ENCODE measurements at regions not wholly inside any gene's neighbourhood (a gene's known extent, or its start where the extent isn't known, plus 50 kb on each side); places are given as distances from the start of the nearest gene placed in this dataset.

DNA sequence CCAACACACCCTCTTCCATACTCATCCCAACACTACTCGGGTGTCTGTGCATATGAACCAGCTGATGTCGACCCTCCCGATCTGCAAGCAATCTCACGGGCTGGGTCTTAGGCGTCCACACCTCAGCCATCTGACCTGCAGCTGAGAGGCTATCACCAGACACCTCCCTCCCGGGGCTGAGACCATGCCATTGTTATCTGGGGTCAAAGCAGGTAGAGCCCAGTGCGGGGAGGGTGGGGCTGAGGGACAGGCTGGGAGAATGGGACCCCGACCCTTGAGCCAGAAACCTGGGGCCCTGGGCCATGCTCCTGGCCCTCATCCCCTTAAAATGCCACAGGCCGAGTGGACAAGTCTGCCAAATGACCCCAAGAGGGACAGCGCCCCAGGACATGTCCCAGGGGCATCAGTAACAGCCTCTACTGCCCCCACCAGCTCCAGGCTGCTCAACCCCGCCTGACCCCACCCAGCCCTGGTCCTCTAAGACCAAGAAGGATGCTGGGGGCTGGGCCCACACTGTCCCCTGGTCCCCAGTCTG lies 146.7 kb upstream of the CST7 start:
- TF ChIP-seq, protein P1, sequence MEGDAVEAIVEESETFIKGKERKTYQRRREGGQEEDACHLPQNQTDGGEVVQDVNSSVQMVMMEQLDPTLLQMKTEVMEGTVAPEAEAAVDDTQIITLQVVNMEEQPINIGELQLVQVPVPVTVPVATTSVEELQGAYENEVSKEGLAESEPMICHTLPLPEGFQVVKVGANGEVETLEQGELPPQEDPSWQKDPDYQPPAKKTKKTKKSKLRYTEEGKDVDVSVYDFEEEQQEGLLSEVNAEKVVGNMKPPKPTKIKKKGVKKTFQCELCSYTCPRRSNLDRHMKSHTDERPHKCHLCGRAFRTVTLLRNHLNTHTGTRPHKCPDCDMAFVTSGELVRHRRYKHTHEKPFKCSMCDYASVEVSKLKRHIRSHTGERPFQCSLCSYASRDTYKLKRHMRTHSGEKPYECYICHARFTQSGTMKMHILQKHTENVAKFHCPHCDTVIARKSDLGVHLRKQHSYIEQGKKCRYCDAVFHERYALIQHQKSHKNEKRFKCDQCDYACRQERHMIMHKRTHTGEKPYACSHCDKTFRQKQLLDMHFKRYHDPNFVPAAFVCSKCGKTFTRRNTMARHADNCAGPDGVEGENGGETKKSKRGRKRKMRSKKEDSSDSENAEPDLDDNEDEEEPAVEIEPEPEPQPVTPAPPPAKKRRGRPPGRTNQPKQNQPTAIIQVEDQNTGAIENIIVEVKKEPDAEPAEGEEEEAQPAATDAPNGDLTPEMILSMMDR (IDR thresholded peaks at IDR 0.05): no peak
- TF ChIP-seq POLR2A (IDR thresholded peaks at IDR 0.05): no peak

Measured in esophagus squamous epithelium (tissue), 4 donors.